WTC11 (cell line): ENCODE measurements at regions not wholly inside any gene's neighbourhood (a gene's known extent, or its start where the extent isn't known, plus 50 kb on each side); places are given as distances from the start of the nearest gene placed in this dataset.

ENCODE experiments used
- ATAC-seq: fragments of 200-7000 bp; cut with Tn5 transposase; 2 replicates; pipeline ENCODE4 v1.10.0; 2021; ENCODE audit warnings: mild to moderate bottlenecking, moderate library complexity
- CTCF ChIA-PET: fragments of 300-600 bp; sonication (Branson Sonifier 250); formaldehyde crosslinking; loops from one replicate; lab custom pipeline; 2021; ENCODE audit warnings: antibody characterized with exemption; lab: Charles Lee
- POLR2A ChIA-PET: fragments of 350-600 bp; sonication (Branson Sonifier 250); formaldehyde crosslinking; loops from one replicate; lab custom pipeline; 2021; ENCODE audit warnings: antibody characterized with exemption; lab: Charles Lee
- DNase-seq: peaks from one replicate; pipeline ENCODE4 v3.0.0; 2021; ENCODE audit warnings: low spot score
- H3K27ac Mint-ChIP-seq: 2 replicates; pipeline ENCODE4 v1.8.0; 2021; ENCODE audit warnings: mixed read lengths
- H3K27me3 Mint-ChIP-seq: 2 replicates; pipeline ENCODE4 v1.8.0; 2021; ENCODE audit warnings: low read depth, mild to moderate bottlenecking, moderate library complexity, mixed read lengths
- H3K36me3 Mint-ChIP-seq: 2 replicates; pipeline ENCODE4 v1.8.0; 2021; ENCODE audit warnings: mixed read lengths
- H3K4me1 Mint-ChIP-seq: 2 replicates; pipeline ENCODE4 v1.8.0; 2022; ENCODE audit warnings: mixed read lengths
- H3K4me3 Mint-ChIP-seq: 2 replicates; pipeline ENCODE4 v1.8.0; 2021; ENCODE audit warnings: mild to moderate bottlenecking, moderate library complexity, mixed read lengths
- H3K9me3 Mint-ChIP-seq: 2 replicates; pipeline ENCODE4 v1.8.0; 2021; ENCODE audit warnings: mixed read lengths
- CBFB ChIP-seq: sonication (generic); formaldehyde crosslinking; IDR thresholded peaks from 2 replicates; pipeline ENCODE4 v1.8.1; 2022; ENCODE audit warnings: mild to moderate bottlenecking, low read depth, missing genetic modification reagents
- CREM ChIP-seq: sonication (generic); formaldehyde crosslinking; IDR thresholded peaks from 2 replicates; pipeline ENCODE4 v1.8.1; 2022; ENCODE audit warnings: mild to moderate bottlenecking, missing genetic modification reagents, moderate library complexity
- E2F5 ChIP-seq: sonication (generic); formaldehyde crosslinking; IDR thresholded peaks from 2 replicates; pipeline ENCODE4 v1.8.1; 2022; ENCODE audit warnings: mild to moderate bottlenecking, moderate library complexity, missing genetic modification reagents
- EMX1 ChIP-seq: fragments of 250-450 bp; sonication (Bioruptor Pico); IDR thresholded peaks from 2 replicates; pipeline ENCODE4 v1.8.0; 2021; ENCODE audit warnings: mild to moderate bottlenecking
- ESRRA ChIP-seq: sonication (generic); formaldehyde crosslinking; IDR thresholded peaks from 2 replicates; pipeline ENCODE4 v1.8.1; 2022; ENCODE audit warnings: mild to moderate bottlenecking, missing genetic modification reagents, borderline replicate concordance
- ETV6 ChIP-seq: sonication (generic); formaldehyde crosslinking; IDR thresholded peaks from 2 replicates; pipeline ENCODE4 v1.8.1; 2022; ENCODE audit warnings: mild to moderate bottlenecking, missing genetic modification reagents
- FOXP4 ChIP-seq: sonication (generic); formaldehyde crosslinking; IDR thresholded peaks from 2 replicates; pipeline ENCODE4 v1.8.0; 2022; ENCODE audit warnings: mild to moderate bottlenecking, missing genetic modification reagents
- GTF2I ChIP-seq: fragments of 250-450 bp; sonication (Bioruptor Pico); conservative IDR thresholded peaks from 2 replicates; pipeline ENCODE4 v1.4.0; 2021; ENCODE audit warnings: mild to moderate bottlenecking
- KAT7 ChIP-seq: sonication (generic); formaldehyde crosslinking; IDR thresholded peaks from 2 replicates; pipeline ENCODE4 v1.8.1; 2023; ENCODE audit warnings: missing genetic modification reagents, mild to moderate bottlenecking, borderline replicate concordance
- MYBL2 ChIP-seq: sonication (generic); formaldehyde crosslinking; IDR thresholded peaks from 2 replicates; pipeline ENCODE4 v1.8.1; 2023; ENCODE audit warnings: mild to moderate bottlenecking, moderate library complexity, missing genetic modification reagents
- NFE2L1 ChIP-seq: sonication (generic); formaldehyde crosslinking; IDR thresholded peaks from 2 replicates; pipeline ENCODE4 v1.8.1; 2023; ENCODE audit warnings: missing genetic modification reagents
- RELA ChIP-seq: sonication (generic); formaldehyde crosslinking; IDR thresholded peaks from 2 replicates; pipeline ENCODE4 v1.8.1; 2022; ENCODE audit warnings: missing genetic modification reagents, mild to moderate bottlenecking, borderline replicate concordance
- RORB ChIP-seq: fragments of 250-450 bp; sonication (Bioruptor Pico); IDR thresholded peaks from 2 replicates; pipeline ENCODE4 v1.9.0; 2021; ENCODE audit warnings: mild to moderate bottlenecking
- SMAD4 ChIP-seq: sonication (generic); formaldehyde crosslinking; IDR thresholded peaks from 2 replicates; pipeline ENCODE4 v1.8.0; 2022; ENCODE audit warnings: mild to moderate bottlenecking, missing genetic modification reagents
- TP53 ChIP-seq: sonication (generic); formaldehyde crosslinking; IDR thresholded peaks from 2 replicates; pipeline ENCODE4 v1.8.1; 2023; ENCODE audit warnings: mild to moderate bottlenecking, missing genetic modification reagents
- ZBTB43 ChIP-seq: sonication (generic); formaldehyde crosslinking; IDR thresholded peaks from 2 replicates; pipeline ENCODE4 v1.8.1; 2023; ENCODE audit warnings: mild to moderate bottlenecking, missing genetic modification reagents
- ZMAT4 ChIP-seq: fragments of 250-450 bp; sonication (Bioruptor Pico); IDR thresholded peaks from 2 replicates; pipeline ENCODE4 v1.9.0; 2021; ENCODE audit warnings: mild to moderate bottlenecking
- ZNF121 ChIP-seq: sonication (generic); formaldehyde crosslinking; IDR thresholded peaks from 2 replicates; pipeline ENCODE4 v1.8.0; 2023; ENCODE audit warnings: missing genetic modification reagents
- ZNF317 ChIP-seq: sonication (generic); formaldehyde crosslinking; IDR thresholded peaks from 2 replicates; pipeline ENCODE4 v1.8.1; 2023; ENCODE audit warnings: low read depth, mild to moderate bottlenecking, moderate library complexity, missing genetic modification reagents, borderline replicate concordance
- TF ChIP-seq, protein P1 (sequence below): sonication (generic); formaldehyde crosslinking; IDR thresholded peaks from 2 replicates; pipeline ENCODE4 v1.8.1; 2023; ENCODE audit warnings: mild to moderate bottlenecking, missing genetic modification reagents
- TF ChIP-seq, protein P2 (sequence below): fragments of 200-600 bp; IDR thresholded peaks from 2 replicates; pipeline ENCODE4 v1.8.0; 2022; ENCODE audit warnings: antibody characterized with exemption
- TF ChIP-seq, protein P3 (sequence below): fragments of 250-450 bp; sonication (Bioruptor Pico); conservative IDR thresholded peaks from 2 replicates; pipeline ENCODE4 v1.9.0; 2021; ENCODE audit warnings: mild to moderate bottlenecking

DNA sequence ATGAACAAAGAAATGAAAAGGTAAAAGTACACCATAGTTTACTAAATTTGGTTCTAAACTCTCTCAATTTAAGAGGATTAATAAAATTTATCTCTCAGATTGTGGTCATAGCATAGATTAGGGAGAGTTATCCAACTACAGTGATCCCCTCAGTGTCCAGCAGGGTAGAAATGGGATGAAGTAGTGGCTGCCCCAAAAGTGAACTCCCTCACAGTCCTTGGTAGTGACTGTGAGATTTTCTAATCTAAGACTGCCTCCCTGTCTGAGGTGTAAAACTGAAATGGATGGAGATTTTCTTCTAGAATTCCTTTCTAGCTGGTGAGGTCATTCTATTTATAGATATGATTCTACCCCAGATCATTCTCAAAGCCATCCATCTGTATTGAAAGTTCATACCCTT is 455.5 kb downstream of the ACTL7B start:
- no peak for DNase-seq
- peak; percentile 51 for ATAC-seq
- POLR2A ChIA-PET: no interaction called here
- TF ChIP-seq NFE2L1 (CRISPR knock-in tag) (no peak), KAT7 (CRISPR knock-in tag) (no peak), ZNF317 (CRISPR knock-in tag) (no peak)
- TF ChIP-seq, protein P1, sequence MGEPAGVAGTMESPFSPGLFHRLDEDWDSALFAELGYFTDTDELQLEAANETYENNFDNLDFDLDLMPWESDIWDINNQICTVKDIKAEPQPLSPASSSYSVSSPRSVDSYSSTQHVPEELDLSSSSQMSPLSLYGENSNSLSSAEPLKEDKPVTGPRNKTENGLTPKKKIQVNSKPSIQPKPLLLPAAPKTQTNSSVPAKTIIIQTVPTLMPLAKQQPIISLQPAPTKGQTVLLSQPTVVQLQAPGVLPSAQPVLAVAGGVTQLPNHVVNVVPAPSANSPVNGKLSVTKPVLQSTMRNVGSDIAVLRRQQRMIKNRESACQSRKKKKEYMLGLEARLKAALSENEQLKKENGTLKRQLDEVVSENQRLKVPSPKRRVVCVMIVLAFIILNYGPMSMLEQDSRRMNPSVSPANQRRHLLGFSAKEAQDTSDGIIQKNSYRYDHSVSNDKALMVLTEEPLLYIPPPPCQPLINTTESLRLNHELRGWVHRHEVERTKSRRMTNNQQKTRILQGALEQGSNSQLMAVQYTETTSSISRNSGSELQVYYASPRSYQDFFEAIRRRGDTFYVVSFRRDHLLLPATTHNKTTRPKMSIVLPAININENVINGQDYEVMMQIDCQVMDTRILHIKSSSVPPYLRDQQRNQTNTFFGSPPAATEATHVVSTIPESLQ (CRISPR knock-in tag): no peak
- Mint-ChIP-seq H3K36me3 (peaks cover 4% of the 10 kb centered on the region; the same call in 1 of the 2 replicates), H3K27ac (no peak overlapping the region), H3K27me3 (no peaks in the 10 kb centered on the region; the same call in 1 of the 2 replicates), H3K9me3 (peaks cover 11% of the 10 kb centered on the region), H3K4me1 (no peaks in the 10 kb centered on the region), H3K4me3 (no peak overlapping the region)
- CTCF ChIA-PET: no interaction called here

GRCh38 chr9:108399851-108400250 is 455.9 kb downstream of the ACTL7B start:
- Mint-ChIP-seq H3K27ac (no peak overlapping the region), H3K27me3 (no peaks in the 10 kb centered on the region; the same call in 1 of the 2 replicates), H3K4me1 (no peaks in the 10 kb centered on the region), H3K4me3 (no peak overlapping the region), H3K36me3 (peaks cover 4% of the 10 kb centered on the region; the same call in 1 of the 2 replicates), H3K9me3 (peaks cover 11% of the 10 kb centered on the region)
- no peak for TF ChIP-seq E2F5 (CRISPR knock-in tag)
- TF ChIP-seq, protein P2, sequence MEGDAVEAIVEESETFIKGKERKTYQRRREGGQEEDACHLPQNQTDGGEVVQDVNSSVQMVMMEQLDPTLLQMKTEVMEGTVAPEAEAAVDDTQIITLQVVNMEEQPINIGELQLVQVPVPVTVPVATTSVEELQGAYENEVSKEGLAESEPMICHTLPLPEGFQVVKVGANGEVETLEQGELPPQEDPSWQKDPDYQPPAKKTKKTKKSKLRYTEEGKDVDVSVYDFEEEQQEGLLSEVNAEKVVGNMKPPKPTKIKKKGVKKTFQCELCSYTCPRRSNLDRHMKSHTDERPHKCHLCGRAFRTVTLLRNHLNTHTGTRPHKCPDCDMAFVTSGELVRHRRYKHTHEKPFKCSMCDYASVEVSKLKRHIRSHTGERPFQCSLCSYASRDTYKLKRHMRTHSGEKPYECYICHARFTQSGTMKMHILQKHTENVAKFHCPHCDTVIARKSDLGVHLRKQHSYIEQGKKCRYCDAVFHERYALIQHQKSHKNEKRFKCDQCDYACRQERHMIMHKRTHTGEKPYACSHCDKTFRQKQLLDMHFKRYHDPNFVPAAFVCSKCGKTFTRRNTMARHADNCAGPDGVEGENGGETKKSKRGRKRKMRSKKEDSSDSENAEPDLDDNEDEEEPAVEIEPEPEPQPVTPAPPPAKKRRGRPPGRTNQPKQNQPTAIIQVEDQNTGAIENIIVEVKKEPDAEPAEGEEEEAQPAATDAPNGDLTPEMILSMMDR: no peak
- no peak for TF ChIP-seq ZMAT4 (CRISPR knock-in tag)
- no peak for TF ChIP-seq GTF2I
- TF ChIP-seq ZNF121 (CRISPR knock-in tag): no peak
- no peak for TF ChIP-seq ESRRA (CRISPR knock-in tag)
- CTCF ChIA-PET: no interaction called here
- DNase-seq: no peak
- no peak for ATAC-seq
- POLR2A ChIA-PET: no interaction called here

DNA sequence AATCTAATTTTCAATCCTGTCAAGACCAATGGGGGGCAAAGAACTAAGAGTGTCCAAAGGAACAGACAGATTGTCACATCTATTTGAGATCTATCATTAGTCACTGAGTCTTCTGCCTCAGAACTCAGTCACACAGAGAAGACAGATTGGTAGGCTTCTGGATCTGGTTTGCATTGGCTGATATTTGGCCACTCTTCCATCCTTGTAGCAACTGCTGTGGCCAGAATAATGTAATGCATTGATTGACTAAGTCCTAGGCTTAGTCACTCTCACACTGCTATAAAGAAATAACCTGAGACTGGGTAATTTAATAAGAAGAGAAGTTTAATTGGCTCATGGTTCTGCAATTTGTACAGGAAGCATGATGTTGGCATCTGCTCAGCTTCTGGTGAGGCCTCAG is 458.5 kb downstream of the ACTL7B start:
- ATAC-seq (no peak), DNase-seq (no peak)
- Mint-ChIP-seq H3K27me3 (no peaks in the 10 kb centered on the region; the same call in 1 of the 2 replicates), H3K27ac (no peak overlapping the region), H3K9me3 (peaks cover 11% of the 10 kb centered on the region), H3K4me1 (0 out of 2 replicates have a peak, but pooled peaks cover 4% of the 10 kb centered on the region), H3K36me3 (peaks cover 4% of the 10 kb centered on the region; the same call in 1 of the 2 replicates), H3K4me3 (no peak overlapping the region)
- CTCF ChIA-PET: interaction anchor here (1.2 kb wide), 1 partner anchor 15 kb away, joined by 3 read pairs; no protein-coding TSS in a partner anchor
- POLR2A ChIA-PET: no interaction called here
- TF ChIP-seq SMAD4 (CRISPR knock-in tag) (no peak), CREM (CRISPR knock-in tag) (no peak), ETV6 (no peak), ZNF317 (CRISPR knock-in tag) (no peak), MYBL2 (CRISPR knock-in tag) (no peak), CBFB (CRISPR knock-in tag) (no peak), RORB (no peak), ESRRA (CRISPR knock-in tag) (no peak), KAT7 (CRISPR knock-in tag) (no peak), ZNF121 (CRISPR knock-in tag) (no peak), FOXP4 (no peak), RELA (CRISPR knock-in tag) (no peak), ZBTB43 (CRISPR knock-in tag) (no peak), TP53 (no peak), EMX1 (CRISPR knock-in tag) (no peak)
- TF ChIP-seq, protein P3, sequence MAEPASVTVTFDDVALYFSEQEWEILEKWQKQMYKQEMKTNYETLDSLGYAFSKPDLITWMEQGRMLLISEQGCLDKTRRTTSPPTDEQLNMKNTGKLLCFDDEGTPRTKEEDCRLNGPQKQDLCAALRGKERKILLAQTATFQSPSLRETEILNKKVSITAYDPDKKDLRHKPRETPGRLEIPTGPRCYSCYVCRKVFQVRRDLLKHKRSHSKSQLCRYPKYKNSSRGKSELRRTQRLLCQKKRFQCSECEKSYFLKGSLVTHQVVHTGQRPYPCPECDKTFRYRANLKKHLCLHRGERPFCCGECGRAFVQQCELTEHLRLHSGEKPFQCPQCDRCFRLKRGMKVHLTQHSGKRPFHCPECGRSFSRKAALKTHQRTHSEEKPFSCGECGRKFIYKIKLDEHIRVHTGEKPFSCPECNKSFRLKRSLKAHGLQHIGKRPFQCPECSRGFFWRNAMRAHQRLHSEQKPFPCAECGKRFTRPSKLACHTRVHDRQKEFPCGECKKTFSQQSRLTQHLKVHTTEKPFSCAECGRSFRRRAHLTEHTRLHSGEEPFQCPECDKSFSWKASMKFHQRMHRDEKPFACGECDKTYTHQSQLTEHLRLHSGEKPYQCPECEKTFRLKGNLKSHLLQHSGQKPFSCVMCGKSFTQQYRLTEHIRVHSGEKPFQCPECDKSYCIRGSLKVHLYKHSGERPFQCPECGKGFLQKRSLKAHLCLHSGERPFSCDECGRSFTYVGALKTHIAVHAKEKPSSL (CRISPR knock-in tag): no peak
